Stomach (tissue), 4 donors: ENCODE measurements at regions not wholly inside any gene's neighbourhood (a gene's known extent, or its start where the extent isn't known, plus 50 kb on each side); places are given as distances from the start of the nearest gene placed in this dataset.

Source experiments
- EP300 ChIP-seq: sonication (generic); formaldehyde crosslinking; IDR thresholded peaks from one replicate; pipeline ENCODE4 v1.6.1; 2017; ENCODE audit warnings: antibody characterized with exemption
- POLR2A ChIP-seq, 4 donors: fragments of 450-650 bp; IDR thresholded peaks; one replicate each; pipeline ENCODE4 v1.6.1; 2016; ENCODE audit warnings: antibody characterized with exemption in 4 of 4, control low read depth in 2 of 4, mild to moderate bottlenecking in 1 of 4, moderate library complexity in 1 of 4
- POLR2AphosphoS5 ChIP-seq, 3 donors: sonication (generic); formaldehyde crosslinking; IDR thresholded peaks; one replicate each; pipeline ENCODE4 v1.6.1; 2016; ENCODE audit warnings: antibody characterized with exemption in 3 of 3
- TF ChIP-seq, protein P1 (sequence below), 7 experiments: fragments of 450-650 bp in 4 of 7; fragments of 200-600 bp in 3 of 7; sonication (generic) in 3 of 7; IDR thresholded peaks; one replicate each; pipeline ENCODE4 v1.5.1; 2016 to 2019; ENCODE audit warnings: antibody characterized with exemption in 7 of 7, control low read depth in 2 of 7, mild to moderate bottlenecking in 1 of 7

- TF ChIP-seq, protein P1, sequence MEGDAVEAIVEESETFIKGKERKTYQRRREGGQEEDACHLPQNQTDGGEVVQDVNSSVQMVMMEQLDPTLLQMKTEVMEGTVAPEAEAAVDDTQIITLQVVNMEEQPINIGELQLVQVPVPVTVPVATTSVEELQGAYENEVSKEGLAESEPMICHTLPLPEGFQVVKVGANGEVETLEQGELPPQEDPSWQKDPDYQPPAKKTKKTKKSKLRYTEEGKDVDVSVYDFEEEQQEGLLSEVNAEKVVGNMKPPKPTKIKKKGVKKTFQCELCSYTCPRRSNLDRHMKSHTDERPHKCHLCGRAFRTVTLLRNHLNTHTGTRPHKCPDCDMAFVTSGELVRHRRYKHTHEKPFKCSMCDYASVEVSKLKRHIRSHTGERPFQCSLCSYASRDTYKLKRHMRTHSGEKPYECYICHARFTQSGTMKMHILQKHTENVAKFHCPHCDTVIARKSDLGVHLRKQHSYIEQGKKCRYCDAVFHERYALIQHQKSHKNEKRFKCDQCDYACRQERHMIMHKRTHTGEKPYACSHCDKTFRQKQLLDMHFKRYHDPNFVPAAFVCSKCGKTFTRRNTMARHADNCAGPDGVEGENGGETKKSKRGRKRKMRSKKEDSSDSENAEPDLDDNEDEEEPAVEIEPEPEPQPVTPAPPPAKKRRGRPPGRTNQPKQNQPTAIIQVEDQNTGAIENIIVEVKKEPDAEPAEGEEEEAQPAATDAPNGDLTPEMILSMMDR (IDR thresholded peaks at IDR 0.05), result no peak
- TF ChIP-seq POLR2AphosphoS5 (IDR thresholded peaks at IDR 0.05), result no peak
- TF ChIP-seq POLR2A (IDR thresholded peaks at IDR 0.05), result no peak
- TF ChIP-seq EP300, result no peak
Observed at GRCh38 chr1:105459759-105460158, 1596.7 kb upstream of the PRMT6 start.
